ENCODE measurements at regions not wholly inside any gene's neighbourhood (a gene's known extent, or its start where the extent isn't known, plus 50 kb on each side); places are given as distances from the start of the nearest gene placed in this dataset.

GRCh38 chr2:172204309-172204708, 101.6 kb upstream of the DLX2 start:
- TF ChIP-seq RCOR1 (IDR thresholded peaks at IDR 0.05; ENCODE audit: low read depth, low read length), result no peak
- TF ChIP-seq, protein P1, sequence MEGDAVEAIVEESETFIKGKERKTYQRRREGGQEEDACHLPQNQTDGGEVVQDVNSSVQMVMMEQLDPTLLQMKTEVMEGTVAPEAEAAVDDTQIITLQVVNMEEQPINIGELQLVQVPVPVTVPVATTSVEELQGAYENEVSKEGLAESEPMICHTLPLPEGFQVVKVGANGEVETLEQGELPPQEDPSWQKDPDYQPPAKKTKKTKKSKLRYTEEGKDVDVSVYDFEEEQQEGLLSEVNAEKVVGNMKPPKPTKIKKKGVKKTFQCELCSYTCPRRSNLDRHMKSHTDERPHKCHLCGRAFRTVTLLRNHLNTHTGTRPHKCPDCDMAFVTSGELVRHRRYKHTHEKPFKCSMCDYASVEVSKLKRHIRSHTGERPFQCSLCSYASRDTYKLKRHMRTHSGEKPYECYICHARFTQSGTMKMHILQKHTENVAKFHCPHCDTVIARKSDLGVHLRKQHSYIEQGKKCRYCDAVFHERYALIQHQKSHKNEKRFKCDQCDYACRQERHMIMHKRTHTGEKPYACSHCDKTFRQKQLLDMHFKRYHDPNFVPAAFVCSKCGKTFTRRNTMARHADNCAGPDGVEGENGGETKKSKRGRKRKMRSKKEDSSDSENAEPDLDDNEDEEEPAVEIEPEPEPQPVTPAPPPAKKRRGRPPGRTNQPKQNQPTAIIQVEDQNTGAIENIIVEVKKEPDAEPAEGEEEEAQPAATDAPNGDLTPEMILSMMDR (IDR thresholded peaks at IDR 0.05), result no peak
- no peak for TF ChIP-seq CHD2 (IDR thresholded peaks at IDR 0.05; ENCODE audit: low read length, partially characterized antibody)
- no peak for TF ChIP-seq SMC3 (IDR thresholded peaks at IDR 0.05)
- TF ChIP-seq, protein P2, sequence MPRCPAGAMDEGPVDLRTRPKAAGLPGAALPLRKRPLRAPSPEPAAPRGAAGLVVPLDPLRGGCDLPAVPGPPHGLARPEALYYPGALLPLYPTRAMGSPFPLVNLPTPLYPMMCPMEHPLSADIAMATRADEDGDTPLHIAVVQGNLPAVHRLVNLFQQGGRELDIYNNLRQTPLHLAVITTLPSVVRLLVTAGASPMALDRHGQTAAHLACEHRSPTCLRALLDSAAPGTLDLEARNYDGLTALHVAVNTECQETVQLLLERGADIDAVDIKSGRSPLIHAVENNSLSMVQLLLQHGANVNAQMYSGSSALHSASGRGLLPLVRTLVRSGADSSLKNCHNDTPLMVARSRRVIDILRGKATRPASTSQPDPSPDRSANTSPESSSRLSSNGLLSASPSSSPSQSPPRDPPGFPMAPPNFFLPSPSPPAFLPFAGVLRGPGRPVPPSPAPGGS (IDR thresholded peaks at IDR 0.05), result no peak
- no peak for TF ChIP-seq NFE2L2 (conservative IDR thresholded peaks at IDR 0.05; ENCODE audit: low read length)
- TF ChIP-seq POLR2A (IDR thresholded peaks at IDR 0.05; ENCODE audit: low read length), result no peak
- TF ChIP-seq CBX8 (IDR thresholded peaks at IDR 0.05), result no peak
- no peak for TF ChIP-seq KDM5A (IDR thresholded peaks at IDR 0.05)
- no peak for TF ChIP-seq RAD21 (conservative IDR thresholded peaks at IDR 0.05 in 1 of 2, IDR thresholded peaks at IDR 0.05 in 1 of 2)
- TF ChIP-seq NR3C1 (IDR thresholded peaks at IDR 0.05), result no peak
- TF ChIP-seq TP53 (CRISPR knock-in tag; IDR thresholded peaks at IDR 0.05), result no peak
- no peak for TF ChIP-seq ELK1 (IDR thresholded peaks at IDR 0.05; ENCODE audit: low read depth, low read length)
- TF ChIP-seq FOSL2 (IDR thresholded peaks at IDR 0.05), result no peak
- no peak for TF ChIP-seq FOSL2 (CRISPR knock-in tag; IDR thresholded peaks at IDR 0.05)

All from A549 (cell line).